Esophagus squamous epithelium (tissue), 5 donors: ENCODE measurements at regions not wholly inside any gene's neighbourhood (a gene's known extent, or its start where the extent isn't known, plus 50 kb on each side); places are given as distances from the start of the nearest gene placed in this dataset.

ENCODE experiments used
- DNase-seq: peaks from one replicate; lab custom pipeline; 2025; lab: John Stamatoyannopoulos, UW
- H3K27ac ChIP-seq, 4 donors: fragments of 200-600 bp; sonication (generic); one replicate each; pipeline ENCODE4 v1.5.1; 2016 to 2019; ENCODE audit warnings: mild to moderate bottlenecking in 1 of 4
- H3K27me3 ChIP-seq, 4 donors: fragments of 200-600 bp; sonication (generic); 1 replicate in 3 of 4; 2 replicates in 1 of 4; pipeline versions ENCODE4 v1.5.1 to v1.6.0; 2017 to 2021; ENCODE audit warnings: antibody characterized with exemption in 1 of 4
- H3K36me3 ChIP-seq, 3 donors: fragments of 200-600 bp; sonication (generic); one replicate each; pipeline ENCODE4 v1.5.1; 2016 to 2019
- H3K4me1 ChIP-seq, 3 donors: fragments of 200-600 bp; sonication (generic); one replicate each; pipeline ENCODE4 v1.5.1; 2017 to 2019
- H3K4me3 ChIP-seq, 4 donors: fragments of 200-600 bp; sonication (generic); 1 replicate in 3 of 4; 2 replicates in 1 of 4; pipeline ENCODE4 v1.5.1; 2016 to 2019; ENCODE audit warnings: mild to moderate bottlenecking in 2 of 4, moderate library complexity in 1 of 4
- H3K9me3 ChIP-seq, 3 donors: fragments of 200-600 bp; sonication (generic); one replicate each; pipeline ENCODE4 v1.5.1; 2016 to 2019
- CTCF ChIP-seq, 6 experiments: fragments of 450-650 bp in 4 of 6; fragments of 200-600 bp in 2 of 6; sonication (generic) in 2 of 6; IDR thresholded peaks; one replicate each; pipeline ENCODE4 v1.5.1; 2016 to 2019; ENCODE audit warnings: antibody characterized with exemption in 6 of 6, mild to moderate bottlenecking in 4 of 6, moderate library complexity in 4 of 6
- POLR2A ChIP-seq, 4 donors: fragments of 450-650 bp; IDR thresholded peaks; one replicate each; pipeline ENCODE4 v1.6.1; 2017; ENCODE audit warnings: antibody characterized with exemption in 4 of 4, mild to moderate bottlenecking in 4 of 4, moderate library complexity in 3 of 4
- WGBS, 2 donors: methylation state at CpG; one replicate each; pipeline ENCODE4 v1.1.5; 2018; 5-methylcytosine and 5-hydroxymethylcytosine counted together
- intact Hi-C: fragments of 100-400 bp; cut with DNase I; formaldehyde crosslinking; loops from one replicate; pipeline ENCODE4 v1.15.0; 2022
- donor health status: DM: yes; HTN: yes; CAD: no.

GRCh38 chr7:46484906-46485305 lies 563.8 kb upstream of the IGFBP3 start:
- intact Hi-C loops: no loop called here
- DNase-seq: no peak
- Histone ChIP-seq H3K4me3 (no peak overlapping the region), H3K9me3 (no peaks in the 10 kb centered on the region), H3K27me3 (no peaks in the 10 kb centered on the region), H3K36me3 (no peaks in the 10 kb centered on the region), H3K4me1 (no peaks in the 10 kb centered on the region), H3K27ac (no peak overlapping the region)
- no peak for TF ChIP-seq POLR2A (IDR thresholded peaks at IDR 0.05)
- TF ChIP-seq CTCF (IDR thresholded peaks at IDR 0.05): no peak
- WGBS, 2 donors: 63 to 78% methylated on average over 3 of the region's 3 CpGs

- DNase-seq: no peak
- no peaks in the 10 kb centered on the region for H3K4me1 ChIP-seq
- H3K4me3 ChIP-seq: no peak overlapping the region
- H3K9me3 ChIP-seq: no peaks in the 10 kb centered on the region
- no peaks in the 10 kb centered on the region for H3K27me3 ChIP-seq
- H3K36me3 ChIP-seq: no peaks in the 10 kb centered on the region
- 25 to 80% methylated on average over 1 of the region's 2 CpGs for WGBS, 2 donors
- no peak overlapping the region for H3K27ac ChIP-seq
- intact Hi-C loops: no loop called here
- TF ChIP-seq CTCF (IDR thresholded peaks at IDR 0.05): no peak
- no peak for TF ChIP-seq POLR2A (IDR thresholded peaks at IDR 0.05)
Measured at GRCh38 chr7:46480619-46481018, 559.5 kb upstream of the IGFBP3 start.

- intact Hi-C loops: no loop called here
- no peak overlapping the region for H3K27ac ChIP-seq
Measured at GRCh38 chr7:46479680-46480079, 558.6 kb upstream of the IGFBP3 start.

GRCh38 chr7:46478046-46478445 lies 557.0 kb upstream of the IGFBP3 start:
- no peaks in the 10 kb centered on the region for H3K4me1 ChIP-seq
- intact Hi-C loops: no loop called here
- 100% methylated on average over 1 of the region's 1 CpG for WGBS, 2 donors
- H3K27ac ChIP-seq: no peak overlapping the region
- H3K9me3 ChIP-seq: peaks cover 0 to 6% (median 5%) of the 10 kb centered on the region in 3 donors
- H3K27me3 ChIP-seq: no peaks in the 10 kb centered on the region
- no peak overlapping the region for H3K4me3 ChIP-seq
- no peak for DNase-seq
- H3K36me3 ChIP-seq: no peaks in the 10 kb centered on the region
- TF ChIP-seq CTCF (IDR thresholded peaks at IDR 0.05) (no peak), POLR2A (IDR thresholded peaks at IDR 0.05) (no peak)

More at GRCh38 chr7:46479680-46480079, 558.6 kb upstream of the IGFBP3 start:
- no peaks in the 10 kb centered on the region for H3K27me3 ChIP-seq
- 94 to 95% methylated on average over 4 of the region's 4 CpGs for WGBS, 2 donors
- H3K9me3 ChIP-seq: no peaks in the 10 kb centered on the region
- no peak overlapping the region for H3K4me3 ChIP-seq
- no peak for TF ChIP-seq CTCF (IDR thresholded peaks at IDR 0.05)
- no peak for TF ChIP-seq POLR2A (IDR thresholded peaks at IDR 0.05)
- no peaks in the 10 kb centered on the region for H3K36me3 ChIP-seq
- no peak for DNase-seq
- H3K4me1 ChIP-seq: no peaks in the 10 kb centered on the region

GRCh38 chr7:46468753-46469356 lies 547.8 kb upstream of the IGFBP3 start:
- 55 to 61% methylated on average over 5 to 6 of the region's 6 CpGs for WGBS, 2 donors
- H3K4me1 ChIP-seq: no peaks in the 10 kb centered on the region
- H3K27ac ChIP-seq: no peak overlapping the region
- DNase-seq: no peak
- no peak overlapping the region for H3K4me3 ChIP-seq
- TF ChIP-seq CTCF (IDR thresholded peaks at IDR 0.05): no peak
- no peak for TF ChIP-seq POLR2A (IDR thresholded peaks at IDR 0.05)
- H3K36me3 ChIP-seq: no peaks in the 10 kb centered on the region
- intact Hi-C loops: no loop called here
- H3K27me3 ChIP-seq: no peaks in the 10 kb centered on the region
- H3K9me3 ChIP-seq: peaks cover 0 to 82% (median 79%) of the 10 kb centered on the region in 3 donors
